ENCODE measurements at regions not wholly inside any gene's neighbourhood (a gene's known extent, or its start where the extent isn't known, plus 50 kb on each side); places are given as distances from the start of the nearest gene placed in this dataset.

- TF ChIP-seq, protein P1, sequence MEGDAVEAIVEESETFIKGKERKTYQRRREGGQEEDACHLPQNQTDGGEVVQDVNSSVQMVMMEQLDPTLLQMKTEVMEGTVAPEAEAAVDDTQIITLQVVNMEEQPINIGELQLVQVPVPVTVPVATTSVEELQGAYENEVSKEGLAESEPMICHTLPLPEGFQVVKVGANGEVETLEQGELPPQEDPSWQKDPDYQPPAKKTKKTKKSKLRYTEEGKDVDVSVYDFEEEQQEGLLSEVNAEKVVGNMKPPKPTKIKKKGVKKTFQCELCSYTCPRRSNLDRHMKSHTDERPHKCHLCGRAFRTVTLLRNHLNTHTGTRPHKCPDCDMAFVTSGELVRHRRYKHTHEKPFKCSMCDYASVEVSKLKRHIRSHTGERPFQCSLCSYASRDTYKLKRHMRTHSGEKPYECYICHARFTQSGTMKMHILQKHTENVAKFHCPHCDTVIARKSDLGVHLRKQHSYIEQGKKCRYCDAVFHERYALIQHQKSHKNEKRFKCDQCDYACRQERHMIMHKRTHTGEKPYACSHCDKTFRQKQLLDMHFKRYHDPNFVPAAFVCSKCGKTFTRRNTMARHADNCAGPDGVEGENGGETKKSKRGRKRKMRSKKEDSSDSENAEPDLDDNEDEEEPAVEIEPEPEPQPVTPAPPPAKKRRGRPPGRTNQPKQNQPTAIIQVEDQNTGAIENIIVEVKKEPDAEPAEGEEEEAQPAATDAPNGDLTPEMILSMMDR (IDR thresholded peaks at IDR 0.05; ENCODE audit: borderline replicate concordance, extremely low read depth, low read length, poor library complexity, severe bottlenecking) = no peak
- no peak for TF ChIP-seq EZH2 (IDR thresholded peaks at IDR 0.05; ENCODE audit: borderline replicate concordance, low read depth, low read length, severe bottlenecking)
These were observed 110.1 kb upstream of the CDH6 start for GRCh38 chr5:31083364-31083763.

Measured in DND-41 (cell line).